Panc1 (cell line): ENCODE measurements at regions not wholly inside any gene's neighbourhood (a gene's known extent, or its start where the extent isn't known, plus 50 kb on each side); places are given as distances from the start of the nearest gene placed in this dataset.

Source experiments
- ATAC-seq: fragments of 200-7000 bp; cut with Tn5 transposase; 2 replicates; pipeline ENCODE4 v1.9.1; 2020; ENCODE audit warnings: mild to moderate bottlenecking, moderate library complexity
- BruUV-seq: library from RNA; stranded (reverse); fragments of 400-500 nt; replicated peaks from 2 replicates; lab custom pipeline; 2021; lab: Mats Ljungman, UMichigan
- CTCF ChIA-PET: fragments of 300-600 bp; sonication (Branson Sonifier 250); formaldehyde crosslinking; loops from one replicate; lab custom pipeline; 2022; ENCODE audit warnings: antibody characterized with exemption; lab: Charles Lee
- POLR2A ChIA-PET: fragments of 300-600 bp; sonication (Branson Sonifier 250); formaldehyde crosslinking; loops from one replicate; lab custom pipeline; 2022; ENCODE audit warnings: antibody characterized with exemption; lab: Charles Lee
- DNase-seq: peaks from one replicate; pipeline ENCODE4 v3.0.0-alpha.2; 2010; ENCODE audit warnings: low read depth, low spot score
- H3K27ac ChIP-seq: 2 replicates; pipeline ENCODE4 v1.5.1; 2011; ENCODE audit warnings: mild to moderate bottlenecking, low read length, inconsistent platforms
- H3K27me3 ChIP-seq: fragments of 200-500 bp; sonication (Bioruptor generic); 2 replicates; pipeline ENCODE4 v1.6.0; 2014; ENCODE audit warnings: low read length, inconsistent platforms; ENCODE audit not compliant: control insufficient read depth, insufficient read depth
- H3K36me3 ChIP-seq: fragments of 200-500 bp; sonication (Bioruptor generic); 2 replicates; pipeline ENCODE4 v1.5.1; 2014; ENCODE audit warnings: inconsistent platforms, mild to moderate bottlenecking, low read length, moderate library complexity; ENCODE audit not compliant: control insufficient read depth, insufficient read depth
- H3K4me1 ChIP-seq: 2 replicates; pipeline ENCODE4 v1.5.1; 2011; ENCODE audit warnings: inconsistent platforms, mild to moderate bottlenecking, low read length, moderate library complexity; ENCODE audit not compliant: control insufficient read depth, insufficient read depth
- H3K4me3 ChIP-seq, 2 experiments: 2 replicates each; pipeline ENCODE4 v1.5.1; 2011 to 2012; ENCODE audit warnings: low read depth in 2 of 2, low read length in 2 of 2, mild to moderate bottlenecking in 2 of 2, inconsistent platforms in 1 of 2, moderate library complexity in 1 of 2
- H3K9me3 ChIP-seq: fragments of 200-500 bp; sonication (Bioruptor generic); 2 replicates; pipeline ENCODE4 v1.5.1; 2014; ENCODE audit warnings: low read depth, mild to moderate bottlenecking, inconsistent platforms, low read length, moderate library complexity; ENCODE audit not compliant: control insufficient read depth, insufficient read depth
- CTCF ChIP-seq: fragments of 450-650 bp; IDR thresholded peaks from 2 replicates; pipeline ENCODE4 v1.5.1; 2017; ENCODE audit warnings: mild to moderate bottlenecking
- POLR2AphosphoS5 ChIP-seq: IDR thresholded peaks from 2 replicates; pipeline ENCODE4 v1.6.1; 2012; ENCODE audit warnings: mild to moderate bottlenecking, low read depth, low read length, moderate library complexity
- REST ChIP-seq, 2 experiments: IDR thresholded peaks; 2 replicates each; pipeline ENCODE4 v1.6.1; 2011 to 2012; ENCODE audit warnings: low read depth in 2 of 2, control low read depth in 1 of 2, low read length in 1 of 2, mild to moderate bottlenecking in 1 of 2, moderate library complexity in 1 of 2; ENCODE audit not compliant: insufficient read depth in 1 of 2
- SIN3A ChIP-seq: IDR thresholded peaks from 2 replicates; pipeline ENCODE4 v1.6.1; 2012; ENCODE audit warnings: low read depth, mild to moderate bottlenecking, low read length, moderate library complexity, borderline replicate concordance; ENCODE audit not compliant: insufficient read depth
- TCF7L2 ChIP-seq: IDR thresholded peaks from 2 replicates; pipeline ENCODE4 v1.6.1; 2011; ENCODE audit warnings: mild to moderate bottlenecking, low read depth, low read length, inconsistent platforms
- in situ Hi-C: cut with HindIII; loops from 2 replicates; pipeline ENCODE4 v1.10.0; 2016; ENCODE audit warnings: low sequenced_read_pairs, low pct_unique_long_range_greater_than_20kb
- intact Hi-C: fragments of 100-400 bp; cut with micrococcal nuclease; formaldehyde crosslinking; loops from one replicate; pipeline ENCODE4 v1.10.0; 2022; ENCODE audit not compliant: unreplicated experiment

GRCh38 chr17:13176436-13176835 lies 158.6 kb upstream of the ELAC2 start:
- in situ Hi-C loops (no loop called here), intact Hi-C loops (no loop called here)
- no peak overlapping the region for H3K27ac ChIP-seq
- H3K4me3 ChIP-seq, result no peak overlapping the region
- no TSS peak for BruUV-seq
- no peaks in the 10 kb centered on the region for H3K27me3 ChIP-seq
- no peaks in the 10 kb centered on the region for H3K36me3 ChIP-seq
- no peaks in the 10 kb centered on the region; the same call in 1 of the 2 replicates for H3K9me3 ChIP-seq
- POLR2A ChIA-PET, result no interaction called here
- ATAC-seq (no peak), DNase-seq (no peak)
- TF ChIP-seq TCF7L2 (no peak), REST (IDR thresholded peaks at IDR 0.05; ENCODE audit: insufficient read depth in 1 of 2, low read depth in 2 of 2, low read length in 1 of 2) (no peak), SIN3A (no peak), POLR2AphosphoS5 (no peak), CTCF (no peak)
- CTCF ChIA-PET, result no interaction called here
- H3K4me1 ChIP-seq, result no peaks in the 10 kb centered on the region

GRCh38 chr17:13171790-13172189 lies 154.0 kb upstream of the ELAC2 start:
- Histone ChIP-seq H3K27me3 (no peaks in the 10 kb centered on the region), H3K9me3 (no peaks in the 10 kb centered on the region; the same call in 1 of the 2 replicates), H3K27ac (no peak overlapping the region), H3K36me3 (no peaks in the 10 kb centered on the region), H3K4me3 (no peak overlapping the region), H3K4me1 (no peaks in the 10 kb centered on the region)
- in situ Hi-C loops, result no loop called here
- BruUV-seq, result no TSS peak
- no peak for ATAC-seq
- DNase-seq, result no peak
- TF ChIP-seq POLR2AphosphoS5 (no peak), CTCF (no peak), TCF7L2 (no peak), REST (IDR thresholded peaks at IDR 0.05; ENCODE audit: insufficient read depth in 1 of 2, low read depth in 2 of 2, low read length in 1 of 2) (no peak), SIN3A (no peak)
- CTCF ChIA-PET, result no interaction called here
- intact Hi-C loops, result no loop called here
- POLR2A ChIA-PET, result no interaction called here
